ENCODE measurements at regions not wholly inside any gene's neighbourhood (a gene's known extent, or its start where the extent isn't known, plus 50 kb on each side); places are given as distances from the start of the nearest gene placed in this dataset.

GRCh38 chr3:94614192-94614591, 551.3 kb downstream of the NSUN3 start:
- no peak overlapping the region for H2AFZ ChIP-seq (ENCODE audit: low read depth, low read length)
- no peak overlapping the region for H3K4me2 ChIP-seq (ENCODE audit: insufficient read depth, low read length)
- no peaks in the 10 kb centered on the region for H3K79me2 ChIP-seq (ENCODE audit: insufficient read depth, low read length)
- H3K4me1 ChIP-seq (ENCODE audit: insufficient read depth, low read length): no peaks in the 10 kb centered on the region
- no peaks in the 10 kb centered on the region for H3K36me3 ChIP-seq (ENCODE audit: insufficient read depth, low read length)
- H3K4me3 ChIP-seq (ENCODE audit: low read depth in 1 of 2, low read length in 2 of 2): no peak overlapping the region
- TF ChIP-seq CTCF (IDR thresholded peaks at IDR 0.05; ENCODE audit: borderline replicate concordance, extremely low read depth, low read length, poor library complexity, severe bottlenecking) (no peak), EZH2 (IDR thresholded peaks at IDR 0.05; ENCODE audit: borderline replicate concordance, low read depth, low read length, severe bottlenecking) (no peak)
- no peaks in the 10 kb centered on the region for H3K27me3 ChIP-seq (ENCODE audit: insufficient read depth, low read length, poor library complexity)
- no peak overlapping the region for H3K27ac ChIP-seq (ENCODE audit: low read length)
- H4K20me1 ChIP-seq (ENCODE audit: insufficient read depth, low read length): no peaks in the 10 kb centered on the region
- H3K9ac ChIP-seq (ENCODE audit: low read depth, low read length): no peak overlapping the region
- DNase-seq (no peak), ATAC-seq (ENCODE audit: insufficient read depth, low read depth) (no peak)
- no peaks in the 10 kb centered on the region for H3K9me3 ChIP-seq (ENCODE audit: insufficient read depth, low read length, severe bottlenecking)

DNA sequence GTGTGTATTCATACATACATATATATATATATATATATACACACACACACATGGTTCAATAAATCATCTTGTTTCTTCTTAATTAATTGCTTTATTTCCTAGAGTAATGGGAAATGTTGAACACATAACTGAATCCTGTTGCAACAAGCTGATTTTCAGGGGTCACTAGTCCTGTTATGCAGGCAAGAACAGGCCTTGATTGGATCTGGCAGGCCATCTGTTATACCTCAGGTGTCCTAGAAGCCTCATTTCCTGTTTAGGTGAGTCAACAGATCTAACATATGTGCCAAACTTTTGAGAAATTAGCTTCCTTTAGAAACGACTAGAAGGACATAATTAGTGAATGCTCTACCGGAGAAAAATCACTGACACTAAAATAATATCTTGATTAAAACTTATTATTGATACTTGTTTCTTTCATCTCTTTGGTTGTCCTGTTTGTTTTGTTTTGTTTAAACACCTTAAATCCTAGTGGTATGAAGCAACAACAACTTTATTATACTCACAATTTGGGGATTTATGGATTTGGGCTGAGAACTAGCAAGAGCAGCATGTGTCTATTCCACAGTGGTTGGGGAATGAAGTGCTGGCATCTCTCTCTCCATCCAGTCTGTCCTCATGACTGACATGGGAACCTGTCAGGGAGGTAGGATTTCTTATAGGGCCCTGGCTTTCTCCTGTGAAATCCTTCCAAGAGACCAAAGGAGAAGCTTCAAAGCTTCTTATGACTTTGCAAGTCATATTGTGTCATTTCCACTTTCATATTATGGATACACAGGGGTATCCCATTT, 552.6 kb downstream of the NSUN3 start:
- TF ChIP-seq EZH2 (IDR thresholded peaks at IDR 0.05; ENCODE audit: borderline replicate concordance, low read depth, low read length, severe bottlenecking): no peak
- TF ChIP-seq CTCF (IDR thresholded peaks at IDR 0.05; ENCODE audit: borderline replicate concordance, extremely low read depth, low read length, poor library complexity, severe bottlenecking): no peak

GRCh38 chr3:94616833-94617232, 554.0 kb downstream of the NSUN3 start:
- H3K4me3 ChIP-seq (ENCODE audit: low read depth in 1 of 2, low read length in 2 of 2): no peak overlapping the region
- H3K4me2 ChIP-seq (ENCODE audit: insufficient read depth, low read length): no peak overlapping the region
- H4K20me1 ChIP-seq (ENCODE audit: insufficient read depth, low read length): no peaks in the 10 kb centered on the region
- no peak overlapping the region for H3K9ac ChIP-seq (ENCODE audit: low read depth, low read length)
- no peaks in the 10 kb centered on the region for H3K9me3 ChIP-seq (ENCODE audit: insufficient read depth, low read length, severe bottlenecking)
- no peaks in the 10 kb centered on the region for H3K4me1 ChIP-seq (ENCODE audit: insufficient read depth, low read length)
- H3K36me3 ChIP-seq (ENCODE audit: insufficient read depth, low read length): no peaks in the 10 kb centered on the region
- no peak overlapping the region for H2AFZ ChIP-seq (ENCODE audit: low read depth, low read length)
- H3K79me2 ChIP-seq (ENCODE audit: insufficient read depth, low read length): no peaks in the 10 kb centered on the region
- no peaks in the 10 kb centered on the region for H3K27me3 ChIP-seq (ENCODE audit: insufficient read depth, low read length, poor library complexity)
- H3K27ac ChIP-seq (ENCODE audit: low read length): no peak overlapping the region
- TF ChIP-seq CTCF (IDR thresholded peaks at IDR 0.05; ENCODE audit: borderline replicate concordance, extremely low read depth, low read length, poor library complexity, severe bottlenecking): no peak
- no peak for TF ChIP-seq EZH2 (IDR thresholded peaks at IDR 0.05; ENCODE audit: borderline replicate concordance, low read depth, low read length, severe bottlenecking)
- DNase-seq (no peak), ATAC-seq (ENCODE audit: insufficient read depth, low read depth) (no peak)

More for the DNA sequence above, 552.6 kb downstream of the NSUN3 start:
- Histone ChIP-seq H3K4me3 (ENCODE audit: low read depth in 1 of 2, low read length in 2 of 2) (no peak overlapping the region), H3K9ac (ENCODE audit: low read depth, low read length) (no peak overlapping the region), H3K27me3 (ENCODE audit: insufficient read depth, low read length, poor library complexity) (no peaks in the 10 kb centered on the region), H2AFZ (ENCODE audit: low read depth, low read length) (no peak overlapping the region), H3K9me3 (ENCODE audit: insufficient read depth, low read length, severe bottlenecking) (no peaks in the 10 kb centered on the region), H3K79me2 (ENCODE audit: insufficient read depth, low read length) (no peaks in the 10 kb centered on the region), H3K4me2 (ENCODE audit: insufficient read depth, low read length) (no peak overlapping the region), H3K27ac (ENCODE audit: low read length) (no peak overlapping the region), H4K20me1 (ENCODE audit: insufficient read depth, low read length) (no peaks in the 10 kb centered on the region), H3K36me3 (ENCODE audit: insufficient read depth, low read length) (no peaks in the 10 kb centered on the region), H3K4me1 (ENCODE audit: insufficient read depth, low read length) (no peaks in the 10 kb centered on the region)
- ATAC-seq (ENCODE audit: insufficient read depth, low read depth) (no peak), DNase-seq (no peak)

Data from DND-41 (cell line).